Ovary (tissue), 7 donors: ENCODE measurements at regions not wholly inside any gene's neighbourhood (a gene's known extent, or its start where the extent isn't known, plus 50 kb on each side); places are given as distances from the start of the nearest gene placed in this dataset.

Source experiments
- DNase-seq, 5 donors: peaks; one replicate each; pipeline ENCODE4 v3.0.0-alpha.2; 2019 to 2020
- H3K27ac ChIP-seq, 2 donors: fragments of 200-600 bp; one replicate each; pipeline versions ENCODE4 v1.5.1 to v1.8.0; 2019 to 2022
- H3K27me3 ChIP-seq: fragments of 200-600 bp; one replicate; pipeline ENCODE4 v1.8.0; 2022
- H3K36me3 ChIP-seq: fragments of 200-600 bp; sonication (generic); one replicate; pipeline ENCODE4 v1.5.1; 2019
- H3K4me1 ChIP-seq: one replicate; pipeline ENCODE4 v1.8.1; 2013; ENCODE audit warnings: mild to moderate bottlenecking, moderate library complexity; ENCODE audit not compliant: insufficient read depth
- H3K4me3 ChIP-seq: fragments of 200-600 bp; sonication (generic); one replicate; pipeline ENCODE4 v1.5.1; 2017
- H3K9me3 ChIP-seq, 2 donors: fragments of 200-600 bp in 1 of 2; sonication (generic) in 1 of 2; one replicate each; pipeline versions ENCODE4 v1.5.1 to v1.8.1; 2013 to 2019; ENCODE audit warnings: mild to moderate bottlenecking in 1 of 2, moderate library complexity in 1 of 2
- CTCF ChIP-seq, 3 donors: fragments of 450-650 bp in 2 of 3; fragments of 200-600 bp in 1 of 3; IDR thresholded peaks; one replicate each; pipeline versions ENCODE4 v1.5.1 to v1.8.0; 2016 to 2022; ENCODE audit warnings: antibody characterized with exemption in 3 of 3, mild to moderate bottlenecking in 1 of 3
- EP300 ChIP-seq: sonication (generic); formaldehyde crosslinking; IDR thresholded peaks from one replicate; pipeline ENCODE4 v1.6.1; 2017; ENCODE audit warnings: antibody characterized with exemption
- POLR2A ChIP-seq: fragments of 450-650 bp; IDR thresholded peaks from one replicate; pipeline ENCODE4 v1.6.1; 2017; ENCODE audit warnings: antibody characterized with exemption, mild to moderate bottlenecking, moderate library complexity
- WGBS, 3 donors: extraction: QIAGEN DNeasy Blood & Tissue Kit in 1 of 3; methylation state at CpG; one replicate each; pipeline versions ENCODE4 v1.1.5 to v1.1.7; 2013 to 2017; 5-methylcytosine and 5-hydroxymethylcytosine counted together
- intact Hi-C, 4 donors: fragments of 100-400 bp; cut with DNase I; formaldehyde crosslinking; loops; one replicate each; pipeline versions ENCODE4 v1.11.0 to v1.15.1; 2022 to 2023
- donor health status: DM: no; HTN: no; CAD: no; lungs with moderate emphysema.
- donor health status: DM: no; HTN: no; CAD: no.
- donor health status: Bipolar disorder and iron deficiency.
- donor health status: DM: no; HTN: no; CAD: no.
- donor health status: DM: yes; HTN: yes; CAD: no.

- 32 to 36% (median 33%) methylated on average over 8 of the region's 8 CpGs for WGBS, 3 donors
- no peak for DNase-seq
- H3K4me1 ChIP-seq = no peaks in the 10 kb centered on the region
- H3K4me3 ChIP-seq = no peak overlapping the region
- H3K27ac ChIP-seq = no peak overlapping the region
- intact Hi-C loops = no loop called here
- no peaks in the 10 kb centered on the region for H3K9me3 ChIP-seq
- H3K27me3 ChIP-seq = no peaks in the 10 kb centered on the region
- no peaks in the 10 kb centered on the region for H3K36me3 ChIP-seq
- TF ChIP-seq EP300 = no peak
- no peak for TF ChIP-seq CTCF (IDR thresholded peaks at IDR 0.05)
- no peak for TF ChIP-seq POLR2A
Observed at GRCh38 chr5:133801955-133802751, 166.3 kb downstream of the C5orf15 start.

- Histone ChIP-seq H3K4me1 (no peaks in the 10 kb centered on the region), H3K27me3 (no peaks in the 10 kb centered on the region), H3K36me3 (no peaks in the 10 kb centered on the region), H3K27ac (no peak overlapping the region), H3K4me3 (no peak overlapping the region), H3K9me3 (no peaks in the 10 kb centered on the region)
- intact Hi-C loops = no loop called here
- TF ChIP-seq CTCF (IDR thresholded peaks at IDR 0.05) (no peak), EP300 (no peak)
- WGBS, 3 donors = 90 to 100% (median 92%) methylated on average over 7 of the region's 7 CpGs
- DNase-seq = no peak
Observed at GRCh38 chr5:133801431-133801830, 167.0 kb downstream of the C5orf15 start.

- DNase-seq = no peak
- intact Hi-C loops = no loop called here
- TF ChIP-seq EP300 (no peak), POLR2A (no peak), CTCF (IDR thresholded peaks at IDR 0.05) (no peak)
Observed at GRCh38 chr5:133799571-133800237, 168.7 kb downstream of the C5orf15 start.

GRCh38 chr5:133797167-133797566 lies 171.3 kb downstream of the C5orf15 start:
- DNase-seq = no peak
- intact Hi-C loops = no loop called here
- Histone ChIP-seq H3K9me3 (no peaks in the 10 kb centered on the region), H3K36me3 (no peaks in the 10 kb centered on the region), H3K27ac (no peak overlapping the region), H3K27me3 (no peaks in the 10 kb centered on the region), H3K4me3 (no peak overlapping the region), H3K4me1 (no peaks in the 10 kb centered on the region)
- TF ChIP-seq CTCF (IDR thresholded peaks at IDR 0.05) = no peak
- no peak for TF ChIP-seq EP300
- TF ChIP-seq POLR2A = no peak

More at GRCh38 chr5:133799571-133800237, 168.7 kb downstream of the C5orf15 start:
- Histone ChIP-seq H3K4me1 (no peaks in the 10 kb centered on the region), H3K27ac (no peak overlapping the region), H3K4me3 (no peak overlapping the region), H3K9me3 (no peaks in the 10 kb centered on the region), H3K36me3 (no peaks in the 10 kb centered on the region), H3K27me3 (no peaks in the 10 kb centered on the region)
- WGBS, 3 donors = 32 to 55% (median 45%) methylated on average over 8 of the region's 8 CpGs
